ENCODE measurements at regions not wholly inside any gene's neighbourhood (a gene's known extent, or its start where the extent isn't known, plus 50 kb on each side); places are given as distances from the start of the nearest gene placed in this dataset.

- H3K4me3 ChIP-seq (ENCODE audit: low read depth, low read length) = no peak overlapping the region
- no peak for DNase-seq (ENCODE audit: low read depth)
- TF ChIP-seq MYC (IDR thresholded peaks at IDR 0.05; ENCODE audit: low read depth, low read length) = no peak
- TF ChIP-seq CTCF (IDR thresholded peaks at IDR 0.05; ENCODE audit: low read depth, low read length) = no peak
Observed at GRCh38 chr6:167683028-167683862, 143.5 kb upstream of the AFDN start.

DNA sequence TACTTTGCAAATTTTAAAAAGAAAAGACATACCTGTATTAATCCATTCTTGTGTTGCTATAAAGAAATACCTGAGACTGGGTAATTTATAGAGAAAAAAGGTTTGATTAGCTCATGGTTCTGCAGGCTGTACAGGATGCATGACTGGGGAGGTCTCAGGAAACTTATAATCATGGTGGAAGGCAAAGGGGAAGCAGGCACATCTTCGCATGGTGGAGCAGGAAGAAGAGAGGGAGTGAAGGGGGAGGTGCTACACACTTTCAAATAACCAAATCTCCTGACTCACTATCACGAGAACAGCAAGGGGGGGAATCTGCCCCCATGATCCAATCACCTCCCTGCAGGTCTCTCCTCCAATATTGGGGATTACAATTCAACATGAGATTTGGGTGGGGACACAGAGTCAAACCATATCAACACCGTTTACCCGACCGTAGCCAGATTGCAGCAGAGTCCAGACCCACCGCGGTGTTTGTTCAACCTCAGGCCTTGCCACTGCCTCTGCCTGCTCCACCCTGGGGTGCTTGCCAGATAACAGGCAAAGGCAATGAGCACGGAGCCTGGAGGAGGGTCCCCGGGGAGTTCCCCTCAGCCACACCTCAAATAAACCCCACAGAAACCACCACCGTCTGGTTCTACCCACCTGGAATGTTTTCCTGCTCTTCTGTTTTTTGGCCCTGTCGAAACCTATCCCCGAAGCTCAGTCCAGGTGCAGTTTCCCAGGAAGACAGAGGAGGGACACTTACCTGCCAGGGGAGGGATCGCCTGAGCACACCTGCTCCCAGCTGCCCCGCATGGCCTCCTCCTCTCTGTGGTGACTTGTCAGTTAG, 142.2 kb upstream of the AFDN start:
- H3K4me3 ChIP-seq (ENCODE audit: low read depth, low read length) = no peak overlapping the region
- DNase-seq (ENCODE audit: low read depth) = no peak
- TF ChIP-seq, protein P1, sequence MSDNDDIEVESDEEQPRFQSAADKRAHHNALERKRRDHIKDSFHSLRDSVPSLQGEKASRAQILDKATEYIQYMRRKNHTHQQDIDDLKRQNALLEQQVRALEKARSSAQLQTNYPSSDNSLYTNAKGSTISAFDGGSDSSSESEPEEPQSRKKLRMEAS (IDR thresholded peaks at IDR 0.05; ENCODE audit: low read depth, low read length) = no peak
- TF ChIP-seq POLR2A (IDR thresholded peaks at IDR 0.05; ENCODE audit: extremely low read depth, insufficient read length) = no peak
- TF ChIP-seq MYC (IDR thresholded peaks at IDR 0.05; ENCODE audit: low read depth, low read length) = no peak
- no peak for TF ChIP-seq CTCF (IDR thresholded peaks at IDR 0.05; ENCODE audit: low read depth, low read length)

GRCh38 chr6:167685654-167686053, 141.1 kb upstream of the AFDN start:
- DNase-seq (ENCODE audit: low read depth) = no peak
- TF ChIP-seq, protein P1 (IDR thresholded peaks at IDR 0.05; ENCODE audit: low read depth, low read length) = no peak
- TF ChIP-seq CTCF (IDR thresholded peaks at IDR 0.05; ENCODE audit: low read depth, low read length) = no peak
- no peak for TF ChIP-seq POLR2A (IDR thresholded peaks at IDR 0.05; ENCODE audit: extremely low read depth, insufficient read length)
- TF ChIP-seq MYC (IDR thresholded peaks at IDR 0.05; ENCODE audit: low read depth, low read length) = no peak
- H3K4me3 ChIP-seq (ENCODE audit: low read depth, low read length) = no peak overlapping the region

DNA sequence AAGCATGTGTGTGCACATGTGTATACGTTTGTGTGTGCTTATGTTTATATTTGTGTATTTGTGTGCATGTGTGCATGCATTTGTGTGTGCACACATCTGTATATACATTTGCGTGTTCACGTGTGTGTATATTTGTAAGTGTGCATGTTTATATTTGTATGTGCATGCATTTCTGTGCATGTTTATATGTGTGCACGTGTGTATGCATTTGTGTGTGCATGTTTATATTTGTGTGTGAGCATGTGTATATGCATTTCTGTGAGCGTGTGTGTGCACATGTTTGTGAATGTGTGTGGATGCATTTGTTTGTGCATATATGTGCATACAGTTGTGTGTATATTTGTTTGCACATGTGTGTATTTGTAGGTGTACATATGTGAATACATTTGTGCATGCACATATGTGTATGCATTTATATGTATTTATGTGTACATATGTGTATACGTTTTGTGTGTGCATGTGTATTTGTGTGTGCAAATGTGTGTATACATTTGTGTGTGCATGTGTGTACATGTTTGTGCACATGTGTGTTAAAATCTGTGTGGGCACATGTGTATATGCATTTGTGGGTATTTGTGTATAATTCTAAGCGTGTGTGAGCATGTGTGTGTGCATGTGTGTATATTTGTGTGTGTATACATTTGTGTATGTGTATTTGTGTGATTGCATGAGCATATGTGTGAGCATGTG, 140.4 kb upstream of the AFDN start:
- DNase-seq (ENCODE audit: low read depth) = no peak
- TF ChIP-seq POLR2A (IDR thresholded peaks at IDR 0.05; ENCODE audit: extremely low read depth, insufficient read length) = no peak
- TF ChIP-seq CTCF (IDR thresholded peaks at IDR 0.05; ENCODE audit: low read depth, low read length) = no peak
- TF ChIP-seq MYC (IDR thresholded peaks at IDR 0.05; ENCODE audit: low read depth, low read length) = no peak
- TF ChIP-seq, protein P1 (IDR thresholded peaks at IDR 0.05; ENCODE audit: low read depth, low read length) = no peak
- H3K4me3 ChIP-seq (ENCODE audit: low read depth, low read length) = no peak overlapping the region

DNA sequence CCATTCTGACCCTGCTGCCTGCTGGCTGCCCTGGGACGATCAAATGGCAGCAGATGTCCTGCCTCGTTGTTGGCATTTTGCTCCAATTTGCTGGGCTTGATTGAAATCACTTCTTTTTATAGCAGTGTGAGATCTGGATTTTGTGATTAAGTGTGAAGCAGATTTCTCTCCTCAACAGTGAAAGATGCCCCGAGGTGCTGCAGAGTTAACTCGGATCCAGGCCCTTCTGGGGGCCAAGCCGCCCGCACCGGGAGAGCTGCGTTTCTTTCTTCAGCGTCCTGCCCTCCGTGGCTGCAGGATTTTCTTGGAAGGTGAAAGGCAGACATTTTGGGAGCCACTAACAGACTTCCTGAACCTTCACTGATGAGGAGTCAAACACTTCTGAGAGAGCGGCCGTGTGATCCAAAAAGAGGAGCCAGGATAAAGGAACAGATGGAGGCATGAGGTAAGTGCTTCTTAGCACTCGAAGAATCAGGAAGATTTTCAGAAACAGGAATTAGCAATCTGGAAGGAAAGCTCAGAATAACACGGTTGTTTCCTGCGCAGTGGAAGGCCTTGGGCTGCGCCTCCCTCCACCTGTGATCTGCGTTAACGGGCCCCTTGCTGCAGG, 139.5 kb upstream of the AFDN start:
- TF ChIP-seq MYC (IDR thresholded peaks at IDR 0.05; ENCODE audit: low read depth, low read length) = no peak
- no peak for TF ChIP-seq POLR2A (IDR thresholded peaks at IDR 0.05; ENCODE audit: extremely low read depth, insufficient read length)
- no peak for TF ChIP-seq CTCF (IDR thresholded peaks at IDR 0.05; ENCODE audit: low read depth, low read length)
- TF ChIP-seq, protein P1 (IDR thresholded peaks at IDR 0.05; ENCODE audit: low read depth, low read length) = no peak
- no peak for DNase-seq (ENCODE audit: low read depth)
- H3K4me3 ChIP-seq (ENCODE audit: low read depth, low read length) = no peak overlapping the region
